ENCODE measurements at regions not wholly inside any gene's neighbourhood (a gene's known extent, or its start where the extent isn't known, plus 50 kb on each side); places are given as distances from the start of the nearest gene placed in this dataset.
"Not testable (repeated sequence)": the region's sequence is repeated elsewhere in the genome, so short reads cannot be mapped to it uniquely, and the experiment has no call there.

DNA sequence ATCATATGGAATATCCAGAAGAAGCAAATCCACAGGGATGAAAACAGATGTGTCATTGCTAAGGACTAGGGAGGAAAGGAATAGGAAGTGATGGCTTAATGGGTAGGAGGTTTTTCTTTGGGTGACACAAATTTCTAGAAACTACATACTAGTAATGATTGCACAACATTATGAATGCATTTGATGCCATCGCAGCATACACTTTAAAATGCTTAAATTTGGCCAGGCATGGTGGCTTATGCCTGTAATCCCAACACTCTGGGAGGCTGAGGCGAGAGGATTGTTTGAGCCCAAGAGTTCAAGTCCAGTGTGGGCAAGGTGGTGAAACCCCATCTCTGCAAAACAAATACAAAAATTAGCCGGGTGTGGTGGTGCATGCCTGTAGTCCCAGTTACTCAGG, 1370.8 kb downstream of the AACS start:
- TF ChIP-seq, protein P1, sequence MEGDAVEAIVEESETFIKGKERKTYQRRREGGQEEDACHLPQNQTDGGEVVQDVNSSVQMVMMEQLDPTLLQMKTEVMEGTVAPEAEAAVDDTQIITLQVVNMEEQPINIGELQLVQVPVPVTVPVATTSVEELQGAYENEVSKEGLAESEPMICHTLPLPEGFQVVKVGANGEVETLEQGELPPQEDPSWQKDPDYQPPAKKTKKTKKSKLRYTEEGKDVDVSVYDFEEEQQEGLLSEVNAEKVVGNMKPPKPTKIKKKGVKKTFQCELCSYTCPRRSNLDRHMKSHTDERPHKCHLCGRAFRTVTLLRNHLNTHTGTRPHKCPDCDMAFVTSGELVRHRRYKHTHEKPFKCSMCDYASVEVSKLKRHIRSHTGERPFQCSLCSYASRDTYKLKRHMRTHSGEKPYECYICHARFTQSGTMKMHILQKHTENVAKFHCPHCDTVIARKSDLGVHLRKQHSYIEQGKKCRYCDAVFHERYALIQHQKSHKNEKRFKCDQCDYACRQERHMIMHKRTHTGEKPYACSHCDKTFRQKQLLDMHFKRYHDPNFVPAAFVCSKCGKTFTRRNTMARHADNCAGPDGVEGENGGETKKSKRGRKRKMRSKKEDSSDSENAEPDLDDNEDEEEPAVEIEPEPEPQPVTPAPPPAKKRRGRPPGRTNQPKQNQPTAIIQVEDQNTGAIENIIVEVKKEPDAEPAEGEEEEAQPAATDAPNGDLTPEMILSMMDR (IDR thresholded peaks at IDR 0.05; ENCODE audit: insufficient read depth, low read length, missing control alignments), result no peak
- H3K4me3 ChIP-seq (ENCODE audit: low read depth, low read length), result no peak overlapping the region
- DNase-seq (ENCODE audit: low read depth, low spot score), result no peak
- CTCF ChIA-PET, result no interaction called here
- POLR2A ChIA-PET, result no interaction called here

GRCh38 chr12:126437934-126438333, 1372.7 kb downstream of the AACS start:
- no peak for DNase-seq (ENCODE audit: low read depth, low spot score)
- POLR2A ChIA-PET, result no interaction called here
- TF ChIP-seq, protein P1 (IDR thresholded peaks at IDR 0.05; ENCODE audit: insufficient read depth, low read length, missing control alignments), result no peak
- no peak overlapping the region for H3K4me3 ChIP-seq (ENCODE audit: low read depth, low read length)
- CTCF ChIA-PET, result no interaction called here

DNA sequence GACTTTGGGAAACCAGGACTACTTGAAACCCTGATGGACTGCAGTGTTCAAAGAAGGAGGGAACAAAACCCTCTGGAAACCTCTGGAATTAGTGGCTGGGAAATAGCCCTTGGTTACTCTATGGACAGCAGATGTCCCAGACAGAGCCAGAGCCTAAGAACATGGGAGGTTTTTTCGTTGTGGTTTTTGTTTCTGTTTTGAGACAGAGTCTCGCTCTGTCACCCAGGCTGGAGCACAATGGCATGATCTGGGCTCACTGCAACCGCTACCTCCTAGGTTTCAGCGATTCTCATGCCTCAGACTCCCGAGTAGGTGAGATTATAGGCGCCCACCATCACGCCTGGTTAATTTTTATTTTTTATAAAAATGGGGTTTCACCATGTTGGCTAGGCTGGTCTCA, 1378.7 kb downstream of the AACS start:
- TF ChIP-seq, protein P1 (IDR thresholded peaks at IDR 0.05; ENCODE audit: insufficient read depth, low read length, missing control alignments), result no peak
- ChIA-PET POLR2A (no interaction called here), CTCF (no interaction called here)
- DNase-seq (ENCODE audit: low read depth, low spot score), result no peak
- no peak overlapping the region for H3K4me3 ChIP-seq (ENCODE audit: low read depth, low read length)

GRCh38 chr12:126447346-126447745, 1382.1 kb downstream of the AACS start:
- ChIA-PET CTCF (no interaction called here), POLR2A (no interaction called here)
- DNase-seq (ENCODE audit: low read depth, low spot score), result no peak
- H3K4me3 ChIP-seq (ENCODE audit: low read depth, low read length), result no peak overlapping the region
- TF ChIP-seq, protein P1 (IDR thresholded peaks at IDR 0.05; ENCODE audit: insufficient read depth, low read length, missing control alignments), result no peak

GRCh38 chr12:126451809-126452208, 1386.6 kb downstream of the AACS start:
- POLR2A ChIA-PET, result no interaction called here
- H3K4me3 ChIP-seq (ENCODE audit: low read depth, low read length), result no peak overlapping the region
- CTCF ChIA-PET, result no interaction called here
- no peak for DNase-seq (ENCODE audit: low read depth, low spot score)
- TF ChIP-seq, protein P1 (IDR thresholded peaks at IDR 0.05; ENCODE audit: insufficient read depth, low read length, missing control alignments), result no peak

DNA sequence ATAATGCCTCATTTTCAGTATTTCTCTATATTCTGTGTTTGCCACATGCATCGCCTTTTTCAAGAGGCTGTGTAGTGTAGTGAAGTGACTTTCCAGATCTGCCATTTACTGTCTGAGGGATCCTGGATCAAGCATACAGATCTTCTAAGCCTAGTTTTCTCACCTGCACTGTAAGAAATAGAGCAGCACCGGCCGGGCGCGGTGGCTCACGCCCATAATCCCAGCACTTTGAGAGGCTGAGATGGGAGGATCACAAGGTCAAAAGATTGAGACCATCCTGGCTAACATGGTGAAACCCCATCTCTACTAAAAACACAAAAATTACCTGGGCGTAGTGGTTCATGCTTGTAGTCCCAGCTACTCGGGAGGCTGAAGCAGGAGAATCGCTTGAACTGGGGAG, 1387.5 kb downstream of the AACS start:
- CTCF ChIA-PET; DNase-seq (ENCODE audit: low read depth, low spot score); H3K4me3 ChIP-seq (ENCODE audit: low read depth, low read length); POLR2A ChIA-PET: not testable (repeated sequence)

DNA sequence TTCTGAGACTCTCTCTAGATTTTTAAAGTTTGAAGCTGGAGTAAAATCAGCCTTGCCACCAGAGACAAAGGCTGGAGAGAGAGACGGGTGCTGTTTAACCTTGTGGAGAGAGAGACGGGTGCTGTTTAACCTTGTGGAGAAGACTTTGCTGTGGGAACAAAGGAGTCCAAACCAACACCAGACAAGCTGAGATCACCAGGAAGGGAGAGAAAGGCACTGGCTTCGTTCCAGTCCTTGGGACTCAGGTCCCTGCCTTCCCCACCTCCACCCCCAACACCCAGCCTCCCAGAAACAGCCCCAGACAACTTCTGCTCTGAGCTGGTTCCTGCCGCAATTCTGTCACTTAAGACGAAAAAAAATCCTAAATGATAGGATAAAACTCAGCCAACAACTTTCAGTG, 1389.3 kb downstream of the AACS start:
- no peak for DNase-seq (ENCODE audit: low read depth, low spot score)
- ChIA-PET CTCF (no interaction called here), POLR2A (no interaction called here)
- H3K4me3 ChIP-seq (ENCODE audit: low read depth, low read length), result no peak overlapping the region
- TF ChIP-seq, protein P1 (IDR thresholded peaks at IDR 0.05; ENCODE audit: insufficient read depth, low read length, missing control alignments), result no peak
